Calu3 (cell line): ENCODE measurements at regions not wholly inside any gene's neighbourhood (a gene's known extent, or its start where the extent isn't known, plus 50 kb on each side); places are given as distances from the start of the nearest gene placed in this dataset.

ENCODE experiments used
- BruUV-seq: library from RNA; stranded (reverse); fragments of 400-500 nt; replicated peaks from 2 replicates; lab custom pipeline; 2021; lab: Mats Ljungman, UMichigan
- CTCF ChIA-PET: fragments of 300-600 bp; sonication (Branson Sonifier 250); formaldehyde crosslinking; loops from one replicate; lab custom pipeline; 2022; ENCODE audit warnings: antibody characterized with exemption; lab: Charles Lee
- DNase-seq: peaks from one replicate; pipeline ENCODE4 v3.0.0; 2022
- H3K27ac Mint-ChIP-seq: one replicate; pipeline ENCODE4 v1.8.0; 2022; ENCODE audit warnings: mixed read lengths; ENCODE audit not compliant: unreplicated experiment
- H3K27me3 Mint-ChIP-seq: one replicate; pipeline ENCODE4 v1.8.0; 2022; ENCODE audit warnings: mixed read lengths; ENCODE audit not compliant: unreplicated experiment
- H3K36me3 Mint-ChIP-seq: one replicate; pipeline ENCODE4 v1.8.0; 2022; ENCODE audit warnings: mild to moderate bottlenecking, moderate library complexity, mixed read lengths; ENCODE audit not compliant: insufficient read depth, unreplicated experiment
- H3K4me1 Mint-ChIP-seq: one replicate; pipeline ENCODE4 v1.8.0; 2022; ENCODE audit warnings: mild to moderate bottlenecking, low read depth, mixed read lengths; ENCODE audit not compliant: unreplicated experiment
- H3K4me3 Mint-ChIP-seq: one replicate; pipeline ENCODE4 v1.8.0; 2022; ENCODE audit warnings: mild to moderate bottlenecking, low read depth, moderate library complexity, mixed read lengths; ENCODE audit not compliant: unreplicated experiment
- H3K9me3 Mint-ChIP-seq: one replicate; pipeline ENCODE4 v1.8.0; 2022; ENCODE audit warnings: low read depth, mixed read lengths; ENCODE audit not compliant: unreplicated experiment
- CTCF ChIP-seq: fragments of 200-600 bp; IDR thresholded peaks from one replicate; pipeline ENCODE4 v1.8.0; 2022; ENCODE audit warnings: antibody characterized with exemption; ENCODE audit not compliant: unreplicated experiment
- intact Hi-C: fragments of 100-400 bp; cut with micrococcal nuclease; formaldehyde crosslinking; loops from one replicate; pipeline ENCODE4 v1.10.0; 2022; ENCODE audit not compliant: unreplicated experiment

DNA sequence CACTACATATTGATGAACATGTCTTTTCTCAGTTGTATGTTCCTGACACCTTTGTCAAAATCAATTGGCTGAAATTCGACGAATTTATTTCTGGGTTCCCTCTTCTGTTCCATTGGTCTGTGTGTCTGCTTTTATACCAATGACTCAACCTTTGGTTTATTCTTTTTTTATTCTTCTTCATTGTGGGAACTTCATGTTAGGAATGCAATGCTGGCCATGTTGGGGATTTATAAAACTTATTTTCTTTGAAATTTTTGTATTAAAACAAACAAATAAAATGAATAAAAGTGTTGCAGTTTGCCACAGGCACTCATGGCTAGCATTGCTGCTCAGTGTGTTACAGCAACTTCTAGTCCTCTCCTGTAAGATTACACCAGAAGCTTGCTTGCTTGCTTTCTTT, 287.8 kb downstream of the DUSP10 start:
- no peak for TF ChIP-seq CTCF
- no peaks in the 10 kb centered on the region for H3K27me3 Mint-ChIP-seq
- no TSS peak for BruUV-seq
- peaks cover 2% of the 10 kb centered on the region for H3K9me3 Mint-ChIP-seq
- H3K4me3 Mint-ChIP-seq = no peak overlapping the region
- intact Hi-C loops = no loop called here
- H3K36me3 Mint-ChIP-seq = no peaks in the 10 kb centered on the region
- H3K4me1 Mint-ChIP-seq = peaks cover 10% of the 10 kb centered on the region
- no peak for DNase-seq
- CTCF ChIA-PET = no interaction called here
- no peak overlapping the region for H3K27ac Mint-ChIP-seq

- peaks cover 2% of the 10 kb centered on the region for H3K9me3 Mint-ChIP-seq
- DNase-seq = no peak
- H3K4me3 Mint-ChIP-seq = no peak overlapping the region
- no peaks in the 10 kb centered on the region for H3K27me3 Mint-ChIP-seq
- TF ChIP-seq CTCF = no peak
- intact Hi-C loops = no loop called here
- BruUV-seq = no TSS peak
- CTCF ChIA-PET = no interaction called here
- no peaks in the 10 kb centered on the region for H3K4me1 Mint-ChIP-seq
- H3K27ac Mint-ChIP-seq = no peak overlapping the region
- H3K36me3 Mint-ChIP-seq = no peaks in the 10 kb centered on the region
Observed at GRCh38 chr1:221456918-221457317, 285.0 kb downstream of the DUSP10 start.

GRCh38 chr1:221457685-221458446, 284.0 kb downstream of the DUSP10 start:
- BruUV-seq = no TSS peak
- H3K4me3 Mint-ChIP-seq = no peak overlapping the region
- no peaks in the 10 kb centered on the region for H3K36me3 Mint-ChIP-seq
- no peaks in the 10 kb centered on the region for H3K9me3 Mint-ChIP-seq
- CTCF ChIA-PET = no interaction called here
- no peaks in the 10 kb centered on the region for H3K27me3 Mint-ChIP-seq
- no peak overlapping the region for H3K27ac Mint-ChIP-seq
- intact Hi-C loops = no loop called here
- DNase-seq = no peak
- H3K4me1 Mint-ChIP-seq = no peaks in the 10 kb centered on the region
- no peak for TF ChIP-seq CTCF

GRCh38 chr1:221458447-221459156, 283.3 kb downstream of the DUSP10 start:
- Mint-ChIP-seq H3K9me3 (no peaks in the 10 kb centered on the region), H3K27ac (no peak overlapping the region), H3K27me3 (no peaks in the 10 kb centered on the region), H3K4me1 (no peaks in the 10 kb centered on the region), H3K36me3 (no peaks in the 10 kb centered on the region), H3K4me3 (no peak overlapping the region)
- no TSS peak for BruUV-seq
- intact Hi-C loops = no loop called here
- CTCF ChIA-PET = interaction anchor here (0.5 kb wide), 1 partner anchor 1147 kb away, joined by 5 read pairs; no protein-coding TSS in a partner anchor
- TF ChIP-seq CTCF = no peak
- DNase-seq = no peak
